HG03469 (cell line): ENCODE measurements at regions not wholly inside any gene's neighbourhood (a gene's known extent, or its start where the extent isn't known, plus 50 kb on each side); places are given as distances from the start of the nearest gene placed in this dataset.

ENCODE experiments used
- ATAC-seq: cut with Tn5 transposase; IDR thresholded peaks from one replicate; pipeline ENCODE4 v1.9.1; 2021; ENCODE audit warnings: mild to moderate bottlenecking, moderate library complexity, moderate number of reproducible peaks; ENCODE audit not compliant: unreplicated experiment

- no peak for ATAC-seq
Observed at GRCh38 chr2:65518751-65519150, 86.4 kb upstream of the SPRED2 start.

- no peak for ATAC-seq
Observed at GRCh38 chr2:65514555-65515195, 82.3 kb upstream of the SPRED2 start.

GRCh38 chr2:65512783-65513182 lies 80.4 kb upstream of the SPRED2 start:
- ATAC-seq = no peak

GRCh38 chr2:65511306-65511705 lies 78.9 kb upstream of the SPRED2 start:
- no peak for ATAC-seq

GRCh38 chr2:65508225-65508624 lies 75.8 kb upstream of the SPRED2 start:
- ATAC-seq = no peak

- ATAC-seq = no peak
Observed at GRCh38 chr2:65507102-65508069, 75.0 kb upstream of the SPRED2 start.

GRCh38 chr2:65504814-65505697 lies 72.7 kb upstream of the SPRED2 start:
- no peak for ATAC-seq

GRCh38 chr2:65504201-65504600 lies 71.8 kb upstream of the SPRED2 start:
- no peak for ATAC-seq

GRCh38 chr2:65503746-65504145 lies 71.3 kb upstream of the SPRED2 start:
- no peak for ATAC-seq

GRCh38 chr2:65501836-65502235 lies 69.4 kb upstream of the SPRED2 start:
- no peak for ATAC-seq

- no peak for ATAC-seq
Observed at GRCh38 chr2:65501074-65501473, 68.7 kb upstream of the SPRED2 start.

GRCh38 chr2:65500310-65501040 lies 68.1 kb upstream of the SPRED2 start:
- no peak for ATAC-seq

- ATAC-seq = no peak
Observed at GRCh38 chr2:65499216-65499615, 66.8 kb upstream of the SPRED2 start.

- ATAC-seq = no peak
Observed at GRCh38 chr2:65498396-65498795, 66.0 kb upstream of the SPRED2 start.

- no peak for ATAC-seq
Observed at GRCh38 chr2:65495251-65495877, 63.0 kb upstream of the SPRED2 start.

- ATAC-seq = no peak
Observed at GRCh38 chr2:65494078-65494477, 61.7 kb upstream of the SPRED2 start.

GRCh38 chr2:65491381-65491905 lies 59.0 kb upstream of the SPRED2 start:
- no peak for ATAC-seq

GRCh38 chr2:65490222-65490621 lies 57.8 kb upstream of the SPRED2 start:
- ATAC-seq = no peak

GRCh38 chr2:65489269-65489668 lies 56.9 kb upstream of the SPRED2 start:
- no peak for ATAC-seq

GRCh38 chr2:65488527-65488926 lies 56.1 kb upstream of the SPRED2 start:
- no peak for ATAC-seq
